HG02852 (cell line): ENCODE measurements at regions not wholly inside any gene's neighbourhood (a gene's known extent, or its start where the extent isn't known, plus 50 kb on each side); places are given as distances from the start of the nearest gene placed in this dataset.

Experiments used
- ATAC-seq: cut with Tn5 transposase; IDR thresholded peaks from one replicate; pipeline ENCODE4 v1.9.1; 2021; ENCODE audit warnings: mild to moderate bottlenecking, moderate library complexity; ENCODE audit not compliant: unreplicated experiment

GRCh38 chr9:130780865-130781504 lies 54.1 kb upstream of the ABL1 start:
- ATAC-seq = no peak

GRCh38 chr9:130781569-130781968 lies 53.5 kb upstream of the ABL1 start:
- no peak for ATAC-seq

- ATAC-seq = no peak
These were observed 52.0 kb upstream of the ABL1 start for GRCh38 chr9:130782886-130783530.

GRCh38 chr9:130785053-130785452 lies 50.0 kb upstream of the ABL1 start:
- ATAC-seq = no peak
